ENCODE measurements at regions not wholly inside any gene's neighbourhood (a gene's known extent, or its start where the extent isn't known, plus 50 kb on each side); places are given as distances from the start of the nearest gene placed in this dataset.

DNA sequence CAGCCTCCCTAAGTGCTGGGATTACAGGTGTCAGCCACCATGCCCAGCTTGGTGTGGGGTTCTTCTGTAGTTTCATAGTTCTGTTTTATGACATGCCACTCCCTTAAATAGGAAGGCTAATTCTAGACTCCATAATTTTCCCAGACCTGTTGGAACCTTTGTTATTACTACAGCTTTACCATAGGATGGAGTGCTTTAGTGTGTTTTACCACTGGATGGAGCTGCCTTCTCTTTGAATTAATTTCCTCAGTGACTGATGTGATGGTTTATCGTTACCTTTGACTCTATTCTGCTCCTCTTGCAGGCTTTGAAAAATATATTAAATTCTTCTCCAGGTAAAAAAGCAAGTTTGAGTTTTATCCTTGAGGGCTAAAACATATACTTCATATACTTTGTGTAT is 84.6 kb upstream of the NEK7 start:
- TF ChIP-seq, protein P1, sequence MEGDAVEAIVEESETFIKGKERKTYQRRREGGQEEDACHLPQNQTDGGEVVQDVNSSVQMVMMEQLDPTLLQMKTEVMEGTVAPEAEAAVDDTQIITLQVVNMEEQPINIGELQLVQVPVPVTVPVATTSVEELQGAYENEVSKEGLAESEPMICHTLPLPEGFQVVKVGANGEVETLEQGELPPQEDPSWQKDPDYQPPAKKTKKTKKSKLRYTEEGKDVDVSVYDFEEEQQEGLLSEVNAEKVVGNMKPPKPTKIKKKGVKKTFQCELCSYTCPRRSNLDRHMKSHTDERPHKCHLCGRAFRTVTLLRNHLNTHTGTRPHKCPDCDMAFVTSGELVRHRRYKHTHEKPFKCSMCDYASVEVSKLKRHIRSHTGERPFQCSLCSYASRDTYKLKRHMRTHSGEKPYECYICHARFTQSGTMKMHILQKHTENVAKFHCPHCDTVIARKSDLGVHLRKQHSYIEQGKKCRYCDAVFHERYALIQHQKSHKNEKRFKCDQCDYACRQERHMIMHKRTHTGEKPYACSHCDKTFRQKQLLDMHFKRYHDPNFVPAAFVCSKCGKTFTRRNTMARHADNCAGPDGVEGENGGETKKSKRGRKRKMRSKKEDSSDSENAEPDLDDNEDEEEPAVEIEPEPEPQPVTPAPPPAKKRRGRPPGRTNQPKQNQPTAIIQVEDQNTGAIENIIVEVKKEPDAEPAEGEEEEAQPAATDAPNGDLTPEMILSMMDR (IDR thresholded peaks at IDR 0.05): peak in 1 of 2 donors; percentile 47
- H3K27me3 ChIP-seq: no peaks in the 10 kb centered on the region
- no peak for DNase-seq (ENCODE audit: low spot score)
- H3K9me3 ChIP-seq: no peaks in the 10 kb centered on the region
- no peaks in the 10 kb centered on the region for H3K36me3 ChIP-seq
- no peaks in the 10 kb centered on the region for H3K4me1 ChIP-seq
- no peak overlapping the region for H3K4me3 ChIP-seq
- H3K27ac ChIP-seq: no peak overlapping the region

DNA sequence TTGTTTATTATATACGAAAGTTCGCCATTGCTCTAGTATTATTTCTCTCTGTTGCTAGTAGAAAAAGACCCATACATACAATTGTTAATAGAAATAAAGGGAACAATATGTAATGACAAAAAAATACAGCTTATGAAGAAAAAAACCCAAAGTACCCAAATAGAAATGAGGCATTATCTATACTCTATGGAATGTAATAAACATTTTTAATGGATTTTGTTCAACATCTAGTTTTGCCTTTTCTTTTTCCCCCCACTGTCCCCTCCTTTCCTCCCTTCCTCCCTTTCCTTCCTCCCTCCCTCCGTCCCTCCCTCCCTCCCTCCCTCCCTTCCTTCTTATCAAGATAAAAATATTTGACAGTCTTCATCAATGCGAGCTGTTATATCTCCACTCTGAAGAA is 81.5 kb upstream of the NEK7 start:
- Histone ChIP-seq H3K9me3 (no peaks in the 10 kb centered on the region), H3K36me3 (no peaks in the 10 kb centered on the region), H3K27me3 (no peaks in the 10 kb centered on the region), H3K4me3 (no peak overlapping the region), H3K4me1 (no peaks in the 10 kb centered on the region), H3K27ac (no peak overlapping the region)
- no peak for DNase-seq (ENCODE audit: low spot score)
- TF ChIP-seq, protein P1 (IDR thresholded peaks at IDR 0.05): no peak

DNA sequence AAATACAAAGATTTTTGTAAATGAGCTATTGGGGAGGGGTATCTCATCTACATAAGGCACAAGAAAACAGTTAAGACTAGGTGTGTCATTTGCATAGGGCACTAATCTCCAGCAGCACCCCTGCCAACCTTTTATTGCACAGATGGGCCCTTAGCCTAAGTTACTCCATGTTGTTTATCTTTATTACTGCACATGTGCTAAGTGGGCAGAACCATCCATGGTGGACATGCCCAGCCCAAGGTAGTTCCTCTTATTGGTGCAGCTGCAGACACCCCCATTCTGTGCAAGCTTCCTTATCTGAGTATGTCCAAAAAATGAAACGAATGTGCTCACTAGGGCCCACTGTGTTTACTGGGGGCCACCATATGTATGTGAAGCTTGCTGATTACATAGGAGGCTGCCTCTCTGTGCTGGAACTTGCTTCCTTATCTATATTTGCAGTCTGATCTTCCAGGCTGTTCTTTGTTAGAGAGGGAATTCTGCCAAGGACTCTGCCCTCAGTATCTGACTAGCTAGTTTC is 77.3 kb upstream of the NEK7 start:
- Histone ChIP-seq H3K4me1 (no peaks in the 10 kb centered on the region), H3K27me3 (no peaks in the 10 kb centered on the region), H3K9me3 (no peaks in the 10 kb centered on the region), H3K27ac (no peak overlapping the region), H3K36me3 (no peaks in the 10 kb centered on the region), H3K4me3 (no peak overlapping the region)
- DNase-seq (ENCODE audit: low spot score): no peak
- TF ChIP-seq, protein P1 (IDR thresholded peaks at IDR 0.05): no peak

DNA sequence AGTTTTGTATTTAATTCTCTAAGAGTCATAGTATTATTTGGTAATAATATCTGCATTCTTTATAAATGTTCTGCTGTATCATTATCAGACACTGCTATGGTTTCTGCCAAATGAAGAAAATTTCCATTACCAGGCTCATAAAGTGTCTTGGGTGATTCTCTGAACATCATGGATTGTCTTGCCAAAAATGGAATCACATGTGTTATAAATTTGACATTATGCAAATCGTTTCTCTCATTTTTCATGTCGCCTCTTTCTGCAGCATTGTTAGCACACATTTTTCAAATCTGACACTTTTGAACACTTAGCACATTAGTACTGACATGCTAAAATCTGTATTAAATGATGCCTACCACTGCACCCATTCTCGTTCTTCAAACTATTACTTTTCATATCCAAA is 74.2 kb upstream of the NEK7 start:
- H3K4me1 ChIP-seq: no peaks in the 10 kb centered on the region
- no peak overlapping the region for H3K4me3 ChIP-seq
- TF ChIP-seq, protein P1 (IDR thresholded peaks at IDR 0.05): no peak
- H3K9me3 ChIP-seq: no peaks in the 10 kb centered on the region
- no peaks in the 10 kb centered on the region for H3K27me3 ChIP-seq
- no peaks in the 10 kb centered on the region for H3K36me3 ChIP-seq
- no peak for DNase-seq (ENCODE audit: low spot score)
- no peak overlapping the region for H3K27ac ChIP-seq

DNA sequence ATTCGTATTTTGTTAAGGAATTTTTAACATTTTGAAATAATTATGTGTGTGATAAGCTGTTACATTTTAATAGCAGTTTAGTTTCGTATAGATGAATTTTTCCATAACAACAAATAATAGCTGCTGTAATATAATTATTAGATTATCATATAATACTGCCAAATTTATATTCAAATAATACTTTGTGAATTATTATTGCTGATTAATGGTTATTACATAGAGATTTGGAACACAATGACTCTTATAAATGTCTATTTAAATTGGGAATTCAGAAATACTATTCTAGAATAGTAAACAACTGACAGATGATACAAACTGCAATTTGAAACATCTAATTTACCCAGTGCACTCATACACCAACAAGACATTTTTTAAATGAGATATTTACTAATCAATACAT is 73.2 kb upstream of the NEK7 start:
- Histone ChIP-seq H3K9me3 (no peaks in the 10 kb centered on the region), H3K27ac (no peak overlapping the region), H3K4me1 (peaks cover 0 to under 1% of the 10 kb centered on the region in 2 donors), H3K27me3 (no peaks in the 10 kb centered on the region), H3K36me3 (no peaks in the 10 kb centered on the region), H3K4me3 (no peak overlapping the region)
- TF ChIP-seq, protein P1 (IDR thresholded peaks at IDR 0.05): no peak
- no peak for DNase-seq (ENCODE audit: low spot score)

DNA sequence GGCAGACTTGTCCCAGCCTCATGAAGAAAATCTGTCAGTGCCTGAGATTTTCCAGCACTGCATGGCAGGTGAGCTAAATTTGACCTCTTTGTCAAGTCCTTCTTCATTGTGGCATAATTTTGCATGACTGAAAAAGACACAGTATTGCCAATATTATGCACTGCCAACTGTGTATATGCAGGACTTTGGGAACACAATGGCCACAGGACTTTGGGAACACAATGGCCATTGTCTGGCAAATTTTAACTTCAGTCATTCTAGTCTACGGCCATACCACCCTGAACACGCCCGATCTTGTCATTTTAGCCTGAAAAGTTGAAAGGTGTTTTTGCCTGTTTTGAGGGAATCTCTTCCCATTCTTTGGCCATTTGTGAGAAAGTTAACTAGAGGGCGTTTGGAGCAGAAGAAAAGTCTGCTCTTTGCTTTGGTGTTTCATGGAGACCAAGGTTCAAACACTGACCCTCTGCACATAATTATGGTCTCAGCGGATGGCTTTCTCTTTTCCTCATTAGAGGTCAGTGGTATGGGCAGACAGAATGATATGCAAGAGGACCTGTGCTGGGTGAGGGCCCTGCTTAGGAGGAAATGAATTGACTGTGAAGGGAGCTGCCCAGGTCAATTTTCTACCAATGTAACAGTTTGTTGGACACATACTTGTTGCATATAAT is 72.4 kb upstream of the NEK7 start:
- no peak overlapping the region for H3K4me3 ChIP-seq
- H3K27me3 ChIP-seq: no peaks in the 10 kb centered on the region
- peaks cover 0 to 3% of the 10 kb centered on the region in 2 donors for H3K4me1 ChIP-seq
- H3K9me3 ChIP-seq: no peaks in the 10 kb centered on the region
- DNase-seq (ENCODE audit: low spot score): no peak
- H3K36me3 ChIP-seq: no peaks in the 10 kb centered on the region
- TF ChIP-seq, protein P1 (IDR thresholded peaks at IDR 0.05): no peak
- H3K27ac ChIP-seq: no peak overlapping the region
